ENCODE measurements at regions not wholly inside any gene's neighbourhood (a gene's known extent, or its start where the extent isn't known, plus 50 kb on each side); places are given as distances from the start of the nearest gene placed in this dataset.

- Mint-ChIP-seq H3K36me3 (ENCODE audit: insufficient read depth) (peaks cover 2% of the 10 kb centered on the region), H3K27me3 (no peaks in the 10 kb centered on the region), H3K4me3 (no peak overlapping the region), H3K27ac (ENCODE audit: low read depth) (no peak overlapping the region), H3K9me3 (no peaks in the 10 kb centered on the region), H3K4me1 (peaks cover 19% of the 10 kb centered on the region)
- DNase-seq (ENCODE audit: low spot score in 2 of 2) (no peak), ATAC-seq (replicated peaks; ENCODE audit: extremely low read depth, poor library complexity, severe bottlenecking) (no peak)
Observed at GRCh38 chr1:228828151-228828550, 92.9 kb downstream of the RHOU start.

DNA sequence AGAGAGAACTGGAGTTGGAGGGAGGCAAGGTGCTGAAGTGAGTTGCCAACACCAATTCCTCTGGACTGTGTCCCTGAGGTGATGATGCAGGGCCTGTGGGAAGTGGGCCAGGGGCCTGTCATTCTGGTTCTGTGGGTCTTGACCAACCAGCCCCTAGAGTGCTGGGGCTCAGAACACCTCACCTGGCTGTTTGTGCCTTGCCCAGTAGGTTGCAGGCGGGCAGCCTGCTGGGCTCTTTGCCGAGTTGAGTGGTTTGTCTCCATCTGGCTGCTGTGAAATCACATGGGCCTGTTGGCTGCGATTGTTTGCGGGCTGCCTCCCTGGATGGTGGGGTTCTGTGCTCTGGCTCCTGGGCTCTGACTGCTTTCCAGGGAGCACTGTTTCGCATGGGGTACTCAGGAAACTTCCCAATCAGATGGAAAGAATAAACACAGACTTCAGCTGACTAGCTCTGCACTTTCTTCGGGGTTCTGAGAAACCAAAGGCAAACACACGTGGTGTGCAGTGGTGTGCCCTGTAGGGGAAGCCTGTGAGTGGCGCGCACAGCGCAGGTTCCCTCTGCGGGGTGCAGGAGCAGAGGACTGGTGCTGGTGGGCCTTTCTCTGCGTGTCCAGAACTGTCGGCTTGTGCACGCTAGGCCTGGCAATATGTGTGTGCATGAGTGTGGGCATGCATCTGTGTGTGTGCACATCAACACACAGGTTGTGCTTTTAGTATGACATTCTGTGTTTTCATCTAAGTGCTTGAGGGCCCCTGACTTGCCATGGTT, 95.1 kb downstream of the RHOU start:
- Mint-ChIP-seq H3K9me3 (no peaks in the 10 kb centered on the region), H3K27me3 (peaks cover 14% of the 10 kb centered on the region), H3K27ac (ENCODE audit: low read depth) (no peak overlapping the region), H3K4me3 (no peak overlapping the region), H3K36me3 (ENCODE audit: insufficient read depth) (peaks cover 2% of the 10 kb centered on the region), H3K4me1 (peaks cover 19% of the 10 kb centered on the region)
- DNase-seq (ENCODE audit: low spot score in 2 of 2) (no peak), ATAC-seq (replicated peaks; ENCODE audit: extremely low read depth, poor library complexity, severe bottlenecking) (no peak)

- peaks cover 14% of the 10 kb centered on the region for H3K27me3 Mint-ChIP-seq
- DNase-seq (ENCODE audit: low spot score in 2 of 2) (no peak), ATAC-seq (replicated peaks; ENCODE audit: extremely low read depth, poor library complexity, severe bottlenecking) (no peak)
- no peaks in the 10 kb centered on the region for H3K9me3 Mint-ChIP-seq
- H3K4me3 Mint-ChIP-seq = no peak overlapping the region
- H3K36me3 Mint-ChIP-seq (ENCODE audit: insufficient read depth) = peaks cover 2% of the 10 kb centered on the region
- no peak overlapping the region for H3K27ac Mint-ChIP-seq (ENCODE audit: low read depth)
- H3K4me1 Mint-ChIP-seq = peaks cover 17% of the 10 kb centered on the region
Observed at GRCh38 chr1:228830954-228831481, 95.7 kb downstream of the RHOU start.

- peaks cover 14% of the 10 kb centered on the region for H3K27me3 Mint-ChIP-seq
- ATAC-seq (replicated peaks; ENCODE audit: extremely low read depth, poor library complexity, severe bottlenecking) (no peak), DNase-seq (ENCODE audit: low spot score in 2 of 2) (no peak)
- H3K4me1 Mint-ChIP-seq = peaks cover 8% of the 10 kb centered on the region
- H3K4me3 Mint-ChIP-seq = no peak overlapping the region
- peaks cover 2% of the 10 kb centered on the region for H3K36me3 Mint-ChIP-seq (ENCODE audit: insufficient read depth)
- no peak overlapping the region for H3K27ac Mint-ChIP-seq (ENCODE audit: low read depth)
- H3K9me3 Mint-ChIP-seq = no peaks in the 10 kb centered on the region
Observed at GRCh38 chr1:228833911-228834688, 98.8 kb downstream of the RHOU start.

DNA sequence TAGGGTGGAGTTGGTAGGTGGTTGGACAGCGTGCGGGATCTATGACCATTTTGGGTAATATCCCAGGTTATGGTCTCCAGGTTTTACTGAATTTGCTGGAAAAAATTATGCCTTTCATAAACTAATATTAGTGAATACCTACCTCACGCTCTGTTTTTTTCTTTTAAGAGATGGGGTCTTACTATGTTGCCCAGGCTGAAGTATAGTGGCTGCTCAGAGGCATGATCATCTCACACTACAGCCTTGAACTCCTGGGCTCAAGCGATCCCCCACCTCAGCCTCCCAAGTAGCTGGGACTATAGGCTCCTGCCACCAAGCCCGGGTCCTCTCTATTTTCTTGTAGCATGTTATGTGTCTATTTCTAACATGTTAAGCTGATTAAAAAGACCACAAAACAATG, 100.2 kb downstream of the RHOU start:
- no peaks in the 10 kb centered on the region for H3K9me3 Mint-ChIP-seq
- no peak overlapping the region for H3K4me3 Mint-ChIP-seq
- H3K27ac Mint-ChIP-seq (ENCODE audit: low read depth) = no peak overlapping the region
- no peak for DNase-seq (ENCODE audit: low spot score in 2 of 2)
- peaks cover 8% of the 10 kb centered on the region for H3K4me1 Mint-ChIP-seq
- H3K36me3 Mint-ChIP-seq (ENCODE audit: insufficient read depth) = peaks cover 2% of the 10 kb centered on the region
- ATAC-seq (replicated peaks; ENCODE audit: extremely low read depth, poor library complexity, severe bottlenecking) = no peak
- H3K27me3 Mint-ChIP-seq = peaks cover 14% of the 10 kb centered on the region

DNA sequence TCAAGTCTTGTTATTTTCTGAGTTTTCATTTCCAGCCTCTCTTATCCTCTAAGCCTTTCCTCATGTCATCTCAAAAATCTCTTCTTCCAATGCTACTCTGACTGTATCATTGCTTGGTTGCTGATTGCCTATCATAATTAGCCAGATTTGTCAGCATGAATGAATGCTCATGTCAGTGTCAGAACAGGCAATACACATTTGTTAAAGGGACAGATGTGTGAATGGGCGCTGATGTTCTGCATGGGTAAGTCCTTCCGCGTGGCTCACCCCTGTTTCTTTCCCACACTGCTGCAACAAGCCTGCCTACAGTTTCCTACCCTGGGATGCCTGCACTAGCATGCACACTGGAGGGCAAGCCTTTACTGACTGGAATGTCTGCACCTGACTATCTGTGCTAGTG, 100.6 kb downstream of the RHOU start:
- peaks cover 6% of the 10 kb centered on the region for H3K4me1 Mint-ChIP-seq
- ATAC-seq (replicated peaks; ENCODE audit: extremely low read depth, poor library complexity, severe bottlenecking) (no peak), DNase-seq (ENCODE audit: low spot score in 2 of 2) (no peak)
- no peaks in the 10 kb centered on the region for H3K9me3 Mint-ChIP-seq
- H3K36me3 Mint-ChIP-seq (ENCODE audit: insufficient read depth) = peaks cover 2% of the 10 kb centered on the region
- H3K4me3 Mint-ChIP-seq = no peak overlapping the region
- no peak overlapping the region for H3K27ac Mint-ChIP-seq (ENCODE audit: low read depth)
- peaks cover 14% of the 10 kb centered on the region for H3K27me3 Mint-ChIP-seq

DNA sequence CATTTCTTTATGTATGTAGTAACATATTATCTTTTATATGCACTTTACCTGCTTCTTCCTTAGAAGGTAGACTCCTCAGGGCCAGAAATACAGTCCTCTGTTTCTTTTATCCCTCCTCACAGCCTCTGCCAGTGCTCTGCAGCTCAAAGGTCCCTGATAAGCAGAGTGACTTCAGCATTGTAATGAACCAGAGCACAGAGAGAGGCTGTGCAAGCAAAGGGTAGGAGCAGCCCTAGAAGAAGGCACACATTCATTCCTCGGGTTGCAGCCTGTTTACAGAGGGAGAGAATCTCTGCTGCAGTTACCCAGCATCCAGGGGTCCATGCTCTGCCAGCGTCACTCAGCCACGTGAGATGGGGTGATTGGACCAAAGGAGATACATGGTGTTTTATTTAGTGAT, 101.1 kb downstream of the RHOU start:
- no peak for DNase-seq (ENCODE audit: low spot score in 2 of 2)
- Mint-ChIP-seq H3K4me3 (no peak overlapping the region), H3K27ac (ENCODE audit: low read depth) (peak overlapping the region; percentile 20), H3K36me3 (ENCODE audit: insufficient read depth) (no peaks in the 10 kb centered on the region), H3K9me3 (no peaks in the 10 kb centered on the region), H3K4me1 (peaks cover under 1% of the 10 kb centered on the region), H3K27me3 (peaks cover 14% of the 10 kb centered on the region)
- ATAC-seq (replicated peaks; ENCODE audit: extremely low read depth, poor library complexity, severe bottlenecking) = no peak

DNA sequence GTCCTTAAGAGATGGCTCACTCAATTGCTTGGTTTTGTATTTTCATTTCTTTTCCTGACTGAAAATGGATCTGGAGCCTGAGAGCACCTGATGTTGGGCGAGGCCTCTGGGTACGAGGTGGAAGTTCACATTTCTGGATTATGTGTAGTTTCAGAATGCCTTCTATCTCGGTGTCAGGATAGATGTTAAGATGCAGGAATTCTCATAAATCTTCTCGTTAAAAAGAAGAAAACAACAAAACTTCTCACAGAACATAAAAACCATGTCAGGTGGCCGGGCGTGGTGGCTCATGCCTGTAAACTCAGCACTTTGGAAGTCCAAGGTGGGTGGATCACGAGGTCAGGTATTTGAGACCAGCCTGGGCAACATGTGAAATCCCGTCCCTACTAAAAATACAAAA, 101.8 kb downstream of the RHOU start:
- no peak overlapping the region for H3K4me3 Mint-ChIP-seq
- H3K4me1 Mint-ChIP-seq = no peaks in the 10 kb centered on the region
- DNase-seq (ENCODE audit: low spot score in 2 of 2) = no peak
- H3K27me3 Mint-ChIP-seq = peaks cover 14% of the 10 kb centered on the region
- ATAC-seq (replicated peaks; ENCODE audit: extremely low read depth, poor library complexity, severe bottlenecking) = no peak
- H3K9me3 Mint-ChIP-seq = no peaks in the 10 kb centered on the region
- H3K27ac Mint-ChIP-seq (ENCODE audit: low read depth) = no peak overlapping the region
- no peaks in the 10 kb centered on the region for H3K36me3 Mint-ChIP-seq (ENCODE audit: insufficient read depth)

- DNase-seq (ENCODE audit: low spot score in 2 of 2) = no peak
- no peak for ATAC-seq (replicated peaks; ENCODE audit: extremely low read depth, poor library complexity, severe bottlenecking)
- H3K27ac Mint-ChIP-seq (ENCODE audit: low read depth) = no peak overlapping the region
Observed at GRCh38 chr1:228837817-228838716, 102.8 kb downstream of the RHOU start.

GRCh38 chr1:228838717-228839500, 103.6 kb downstream of the RHOU start:
- no peaks in the 10 kb centered on the region for H3K4me1 Mint-ChIP-seq
- H3K27ac Mint-ChIP-seq (ENCODE audit: low read depth) = no peak overlapping the region
- ATAC-seq (replicated peaks; ENCODE audit: extremely low read depth, poor library complexity, severe bottlenecking) = no peak
- H3K9me3 Mint-ChIP-seq = peaks cover 7% of the 10 kb centered on the region
- DNase-seq (ENCODE audit: low spot score in 2 of 2) = no peak
- no peaks in the 10 kb centered on the region for H3K36me3 Mint-ChIP-seq (ENCODE audit: insufficient read depth)
- no peak overlapping the region for H3K4me3 Mint-ChIP-seq
- peaks cover 14% of the 10 kb centered on the region for H3K27me3 Mint-ChIP-seq

More at GRCh38 chr1:228837817-228838716, 102.8 kb downstream of the RHOU start:
- Mint-ChIP-seq H3K36me3 (ENCODE audit: insufficient read depth) (no peaks in the 10 kb centered on the region), H3K9me3 (peaks cover 5% of the 10 kb centered on the region), H3K4me3 (no peak overlapping the region), H3K4me1 (no peaks in the 10 kb centered on the region), H3K27me3 (peaks cover 14% of the 10 kb centered on the region)

DNA sequence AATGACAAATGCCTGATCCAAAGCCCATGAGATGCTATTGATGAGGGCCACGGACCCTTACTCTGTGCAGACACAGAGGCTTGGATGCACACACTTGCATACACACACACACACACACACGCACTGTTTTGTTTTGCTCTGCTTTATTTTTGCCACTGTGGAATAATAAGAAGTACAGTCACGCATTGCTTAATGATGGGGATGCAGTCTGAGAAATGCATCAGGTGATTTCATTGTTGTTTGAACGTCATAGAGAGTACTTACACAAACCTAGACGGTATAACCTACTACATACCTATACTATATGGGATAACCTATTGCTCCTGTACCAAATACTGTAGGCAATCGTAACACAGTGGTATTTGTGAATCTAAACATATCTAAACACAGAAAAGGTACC, 104.4 kb downstream of the RHOU start:
- Mint-ChIP-seq H3K4me1 (no peaks in the 10 kb centered on the region), H3K27me3 (peaks cover 8% of the 10 kb centered on the region), H3K27ac (ENCODE audit: low read depth) (no peak overlapping the region), H3K36me3 (ENCODE audit: insufficient read depth) (no peaks in the 10 kb centered on the region), H3K9me3 (peaks cover 7% of the 10 kb centered on the region), H3K4me3 (no peak overlapping the region)
- DNase-seq (ENCODE audit: low spot score in 2 of 2) (no peak), ATAC-seq (replicated peaks; ENCODE audit: extremely low read depth, poor library complexity, severe bottlenecking) (no peak)

DNA sequence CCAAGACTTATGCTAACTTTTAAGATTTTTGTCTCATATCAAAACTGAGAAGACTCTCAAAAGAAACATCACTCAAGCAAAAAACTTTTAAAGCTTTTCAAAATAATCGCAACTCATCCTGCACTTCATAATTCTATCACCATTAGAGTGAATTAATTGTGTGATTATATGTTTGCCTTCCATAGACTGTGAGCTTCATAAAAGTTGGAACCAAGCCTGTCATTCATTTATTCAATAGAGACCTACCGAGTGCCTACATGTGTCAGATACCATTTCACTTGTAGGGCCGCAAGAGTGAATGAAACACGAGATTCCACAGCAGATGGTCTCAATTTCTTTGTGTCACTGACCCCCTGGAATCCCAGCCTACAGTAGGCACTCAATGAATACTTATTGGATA, 106.4 kb downstream of the RHOU start:
- Mint-ChIP-seq H3K9me3 (peaks cover 7% of the 10 kb centered on the region), H3K27ac (ENCODE audit: low read depth) (no peak overlapping the region), H3K27me3 (no peaks in the 10 kb centered on the region), H3K36me3 (ENCODE audit: insufficient read depth) (no peaks in the 10 kb centered on the region), H3K4me3 (no peak overlapping the region), H3K4me1 (no peaks in the 10 kb centered on the region)
- DNase-seq (ENCODE audit: low spot score in 2 of 2) (no peak), ATAC-seq (replicated peaks; ENCODE audit: extremely low read depth, poor library complexity, severe bottlenecking) (no peak)

Data from central memory CD8-positive, alpha-beta T cell (primary cell).